ENCODE measurements at regions not wholly inside any gene's neighbourhood (a gene's known extent, or its start where the extent isn't known, plus 50 kb on each side); places are given as distances from the start of the nearest gene placed in this dataset.

GRCh38 chr6:26739811-26740210, 80.3 kb upstream of the ZNF322 start (continued):
- TF ChIP-seq ZNF462 (CRISPR knock-in tag; IDR thresholded peaks at IDR 0.05) = no peak
- TF ChIP-seq EZH2phosphoT487 (IDR thresholded peaks at IDR 0.05; ENCODE audit: unreplicated experiment) = no peak
- no peak for TF ChIP-seq POLR2AphosphoS5 (IDR thresholded peaks at IDR 0.05; ENCODE audit: low read depth)
- no peak for TF ChIP-seq ETS1 (IDR thresholded peaks at IDR 0.05)
- TF ChIP-seq STAT1 (IDR thresholded peaks at IDR 0.05; ENCODE audit: unreplicated experiment) = no peak
- no peak for TF ChIP-seq NANOG (IDR thresholded peaks at IDR 0.05; ENCODE audit: borderline replicate concordance)
- TF ChIP-seq CREB1 (CRISPR knock-in tag; IDR thresholded peaks at IDR 0.05; ENCODE audit: low read depth) = no peak

GRCh38 chr6:26743157-26743821, 83.7 kb upstream of the ZNF322 start:
- Histone ChIP-seq H3K4me2 (peak overlapping the region; percentile 99), H2AFZ (peak overlapping the region; percentile 99; the same call in 1 of the 2 replicates), H3K27ac (ENCODE audit: low read depth) (no peak overlapping the region), H3F3A (replicated peaks; ENCODE audit: low read depth) (peaks cover 24% of the 10 kb centered on the region), H4K20me1 (replicated peaks; ENCODE audit: insufficient read depth) (no peaks in the 10 kb centered on the region), H3K36me3 (ENCODE audit: insufficient read depth) (no peaks in the 10 kb centered on the region), H3K9me2 (ENCODE audit: insufficient read depth) (peaks cover 13% of the 10 kb centered on the region; the same call in 1 of the 2 replicates), H3K27me3 (ENCODE audit: insufficient read depth) (peaks cover 36% of the 10 kb centered on the region), H3K79me2 (replicated peaks; ENCODE audit: insufficient read depth) (no peaks in the 10 kb centered on the region), H3K4me3 (peak overlapping the region; percentile 93), H3K4me1 (ENCODE audit: insufficient read depth) (peaks cover 15% of the 10 kb centered on the region)
- peaks cover 5% of the 10 kb centered on the region; the same call in 2 of the 3 replicates for H3K9me3 Mint-ChIP-seq
- peak overlapping the region; percentile 88 for H3K4me3 Mint-ChIP-seq
- H3K27me3 Mint-ChIP-seq (ENCODE audit: insufficient read depth, low read depth, poor library complexity) = peaks cover 33% of the 10 kb centered on the region
- H3K27ac Mint-ChIP-seq = peak overlapping the region; percentile 81; the same call in 1 of the 2 replicates
- DNase-seq (ENCODE audit: low spot score) = peak; percentile 90
- TF ChIP-seq POLR2AphosphoS5 (IDR thresholded peaks at IDR 0.05; ENCODE audit: low read depth) (0 out of 2 replicates have a peak, but pooled peaks have one; percentile 24), ETS1 (IDR thresholded peaks at IDR 0.05) (no peak), ZNF114 (CRISPR knock-in tag; IDR thresholded peaks at IDR 0.05) (no peak), CREB1 (CRISPR knock-in tag; IDR thresholded peaks at IDR 0.05; ENCODE audit: low read depth) (peak; percentile 73), NANOG (IDR thresholded peaks at IDR 0.05; ENCODE audit: borderline replicate concordance) (no peak), STAT1 (IDR thresholded peaks at IDR 0.05; ENCODE audit: unreplicated experiment) (no peak), EZH2phosphoT487 (IDR thresholded peaks at IDR 0.05; ENCODE audit: unreplicated experiment) (no peak)
- peaks cover 24% of the 10 kb centered on the region for H3K4me1 Mint-ChIP-seq
- peak; percentile 90 for ATAC-seq
- H3K36me3 Mint-ChIP-seq (ENCODE audit: low read depth) = peaks cover 3% of the 10 kb centered on the region; the same call in 1 of the 3 replicates
